ENCODE measurements at regions not wholly inside any gene's neighbourhood (a gene's known extent, or its start where the extent isn't known, plus 50 kb on each side); places are given as distances from the start of the nearest gene placed in this dataset.

- FAIRE-seq = no peak
- no peak for DNase-seq (ENCODE audit: extremely low spot score, insufficient read length, low read depth)
Measured at GRCh38 chr13:74465271-74465670, 331.1 kb upstream of the KLF12 start.

- FAIRE-seq (no peak), DNase-seq (ENCODE audit: extremely low spot score, insufficient read length, low read depth) (no peak)
Measured at GRCh38 chr13:74464670-74465069, 330.5 kb upstream of the KLF12 start.

- no peak for DNase-seq (ENCODE audit: extremely low spot score, insufficient read length, low read depth)
- no peak for FAIRE-seq
Measured at GRCh38 chr13:74461011-74461410, 326.8 kb upstream of the KLF12 start.

GRCh38 chr13:74452881-74453280 is 318.7 kb upstream of the KLF12 start:
- FAIRE-seq (no peak), DNase-seq (ENCODE audit: extremely low spot score, insufficient read length, low read depth) (no peak)

GRCh38 chr13:74452176-74452575 is 318.0 kb upstream of the KLF12 start:
- DNase-seq (ENCODE audit: extremely low spot score, insufficient read length, low read depth) (no peak), FAIRE-seq (no peak)

GRCh38 chr13:74450964-74451363 is 316.8 kb upstream of the KLF12 start:
- no peak for FAIRE-seq
- DNase-seq (ENCODE audit: extremely low spot score, insufficient read length, low read depth) = no peak

- DNase-seq (ENCODE audit: extremely low spot score, insufficient read length, low read depth) (no peak), FAIRE-seq (no peak)
Measured at GRCh38 chr13:74450525-74450845, 316.3 kb upstream of the KLF12 start.

GRCh38 chr13:74449811-74450524 is 315.8 kb upstream of the KLF12 start:
- DNase-seq (ENCODE audit: extremely low spot score, insufficient read length, low read depth) (no peak), FAIRE-seq (no peak)

- DNase-seq (ENCODE audit: extremely low spot score, insufficient read length, low read depth) (no peak), FAIRE-seq (no peak)
Measured at GRCh38 chr13:74444864-74445479, 310.8 kb upstream of the KLF12 start.

- DNase-seq (ENCODE audit: extremely low spot score, insufficient read length, low read depth) (no peak), FAIRE-seq (no peak)
Measured at GRCh38 chr13:74444161-74444571, 310.0 kb upstream of the KLF12 start.

- FAIRE-seq (no peak), DNase-seq (ENCODE audit: extremely low spot score, insufficient read length, low read depth) (no peak)
Measured at GRCh38 chr13:74443631-74444030, 309.4 kb upstream of the KLF12 start.

GRCh38 chr13:74442751-74443150 is 308.5 kb upstream of the KLF12 start:
- DNase-seq (ENCODE audit: extremely low spot score, insufficient read length, low read depth) (no peak), FAIRE-seq (no peak)

- no peak for DNase-seq (ENCODE audit: extremely low spot score, insufficient read length, low read depth)
- FAIRE-seq = no peak
Measured at GRCh38 chr13:74438901-74439300, 304.7 kb upstream of the KLF12 start.

- DNase-seq (ENCODE audit: extremely low spot score, insufficient read length, low read depth) = no peak
- no peak for FAIRE-seq
Measured at GRCh38 chr13:74434782-74435181, 300.6 kb upstream of the KLF12 start.

- FAIRE-seq = no peak
- no peak for DNase-seq (ENCODE audit: extremely low spot score, insufficient read length, low read depth)
Measured at GRCh38 chr13:74424455-74424854, 290.3 kb upstream of the KLF12 start.

GRCh38 chr13:74423434-74423833 is 289.2 kb upstream of the KLF12 start:
- FAIRE-seq (no peak), DNase-seq (ENCODE audit: extremely low spot score, insufficient read length, low read depth) (no peak)

- DNase-seq (ENCODE audit: extremely low spot score, insufficient read length, low read depth) = no peak
- FAIRE-seq = no peak
Measured at GRCh38 chr13:74414458-74414857, 280.3 kb upstream of the KLF12 start.

GRCh38 chr13:74413482-74413881 is 279.3 kb upstream of the KLF12 start:
- DNase-seq (ENCODE audit: extremely low spot score, insufficient read length, low read depth) (no peak), FAIRE-seq (no peak)

GRCh38 chr13:74409551-74409950 is 275.3 kb upstream of the KLF12 start:
- FAIRE-seq (no peak), DNase-seq (ENCODE audit: extremely low spot score, insufficient read length, low read depth) (no peak)

- no peak for FAIRE-seq
Measured at GRCh38 chr13:74406420-74406819, 272.2 kb upstream of the KLF12 start.

GRCh38 chr13:74398599-74398998 is 264.4 kb upstream of the KLF12 start:
- FAIRE-seq (no peak), DNase-seq (ENCODE audit: extremely low spot score, insufficient read length, low read depth) (no peak)

More at GRCh38 chr13:74406420-74406819, 272.2 kb upstream of the KLF12 start:
- no peak for DNase-seq (ENCODE audit: extremely low spot score, insufficient read length, low read depth)

GRCh38 chr13:74389056-74389455 is 254.9 kb upstream of the KLF12 start:
- FAIRE-seq = no peak
- no peak for DNase-seq (ENCODE audit: extremely low spot score, insufficient read length, low read depth)
